Kidney epithelial cell (primary cell): ENCODE measurements at regions not wholly inside any gene's neighbourhood (a gene's known extent, or its start where the extent isn't known, plus 50 kb on each side); places are given as distances from the start of the nearest gene placed in this dataset.
"Not testable (repeated sequence)": the region's sequence is repeated elsewhere in the genome, so short reads cannot be mapped to it uniquely, and the experiment has no call there.

Source experiments
- DNase-seq: peaks from one replicate; pipeline ENCODE4 v3.0.0-alpha.2; 2010; ENCODE audit warnings: low read depth
- H3K27me3 ChIP-seq: 2 replicates; pipeline ENCODE4 v1.6.0; 2011; ENCODE audit warnings: low read length; ENCODE audit not compliant: control insufficient read depth, insufficient read depth
- H3K36me3 ChIP-seq: 2 replicates; pipeline ENCODE4 v1.5.1; 2011; ENCODE audit warnings: low read length; ENCODE audit not compliant: control insufficient read depth, insufficient read depth
- H3K4me3 ChIP-seq: 2 replicates; pipeline ENCODE4 v1.5.1; 2011; ENCODE audit warnings: low read depth, mild to moderate bottlenecking, control low read depth, low read length
- CTCF ChIP-seq: IDR thresholded peaks from 2 replicates; pipeline ENCODE4 v1.5.1; 2011; ENCODE audit warnings: mild to moderate bottlenecking, moderate library complexity, low read length, control low read depth, inconsistent platforms; ENCODE audit not compliant: insufficient read depth, poor library complexity, severe bottlenecking

- TF ChIP-seq CTCF: no peak
- no peak overlapping the region for H3K4me3 ChIP-seq
- peak; percentile 32 for DNase-seq
- no peaks in the 10 kb centered on the region for H3K27me3 ChIP-seq
- H3K36me3 ChIP-seq: no peaks in the 10 kb centered on the region
These were observed 92.2 kb upstream of the CDH9 start for GRCh38 chr5:27130587-27130986.

GRCh38 chr5:27129926-27130325, 91.5 kb upstream of the CDH9 start:
- H3K4me3 ChIP-seq: no peak overlapping the region
- H3K27me3 ChIP-seq: no peaks in the 10 kb centered on the region
- no peak for TF ChIP-seq CTCF
- H3K36me3 ChIP-seq: no peaks in the 10 kb centered on the region
- no peak for DNase-seq

GRCh38 chr5:27125856-27126255, 87.5 kb upstream of the CDH9 start:
- no peak for TF ChIP-seq CTCF
- Histone ChIP-seq H3K27me3 (no peaks in the 10 kb centered on the region), H3K36me3 (no peaks in the 10 kb centered on the region), H3K4me3 (no peak overlapping the region)
- no peak for DNase-seq

- no peak for DNase-seq
- Histone ChIP-seq H3K4me3 (no peak overlapping the region), H3K36me3 (no peaks in the 10 kb centered on the region), H3K27me3 (no peaks in the 10 kb centered on the region)
- peak; percentile 56 for TF ChIP-seq CTCF
These were observed 86.2 kb upstream of the CDH9 start for GRCh38 chr5:27124590-27124989.

- not testable (repeated sequence) for DNase-seq, H3K27me3 ChIP-seq, H3K4me3 ChIP-seq, H3K36me3 ChIP-seq
These were observed 81.4 kb upstream of the CDH9 start for GRCh38 chr5:27119736-27120321.

- TF ChIP-seq CTCF: no peak
- H3K4me3 ChIP-seq: no peak overlapping the region
These were observed 65.1 kb upstream of the CDH9 start for GRCh38 chr5:27103486-27103885.

GRCh38 chr5:27095761-27096160, 57.4 kb upstream of the CDH9 start:
- not testable (repeated sequence) for H3K36me3 ChIP-seq, H3K4me3 ChIP-seq, DNase-seq, H3K27me3 ChIP-seq

More at GRCh38 chr5:27103486-27103885, 65.1 kb upstream of the CDH9 start:
- Histone ChIP-seq H3K27me3 (no peaks in the 10 kb centered on the region), H3K36me3 (no peaks in the 10 kb centered on the region)
- no peak for DNase-seq
